ENCODE measurements at regions not wholly inside any gene's neighbourhood (a gene's known extent, or its start where the extent isn't known, plus 50 kb on each side); places are given as distances from the start of the nearest gene placed in this dataset.

GRCh38 chr5:134463176-134463720 is 51.6 kb upstream of the CDKN2AIPNL start:
- H3K4me2 ChIP-seq, result no peak overlapping the region
- TF ChIP-seq, protein P1, sequence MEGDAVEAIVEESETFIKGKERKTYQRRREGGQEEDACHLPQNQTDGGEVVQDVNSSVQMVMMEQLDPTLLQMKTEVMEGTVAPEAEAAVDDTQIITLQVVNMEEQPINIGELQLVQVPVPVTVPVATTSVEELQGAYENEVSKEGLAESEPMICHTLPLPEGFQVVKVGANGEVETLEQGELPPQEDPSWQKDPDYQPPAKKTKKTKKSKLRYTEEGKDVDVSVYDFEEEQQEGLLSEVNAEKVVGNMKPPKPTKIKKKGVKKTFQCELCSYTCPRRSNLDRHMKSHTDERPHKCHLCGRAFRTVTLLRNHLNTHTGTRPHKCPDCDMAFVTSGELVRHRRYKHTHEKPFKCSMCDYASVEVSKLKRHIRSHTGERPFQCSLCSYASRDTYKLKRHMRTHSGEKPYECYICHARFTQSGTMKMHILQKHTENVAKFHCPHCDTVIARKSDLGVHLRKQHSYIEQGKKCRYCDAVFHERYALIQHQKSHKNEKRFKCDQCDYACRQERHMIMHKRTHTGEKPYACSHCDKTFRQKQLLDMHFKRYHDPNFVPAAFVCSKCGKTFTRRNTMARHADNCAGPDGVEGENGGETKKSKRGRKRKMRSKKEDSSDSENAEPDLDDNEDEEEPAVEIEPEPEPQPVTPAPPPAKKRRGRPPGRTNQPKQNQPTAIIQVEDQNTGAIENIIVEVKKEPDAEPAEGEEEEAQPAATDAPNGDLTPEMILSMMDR (IDR thresholded peaks at IDR 0.05; ENCODE audit: poor library complexity), result no peak
- no peak for TF ChIP-seq EZH2 (IDR thresholded peaks at IDR 0.05; ENCODE audit: borderline replicate concordance)
- no peak for TF ChIP-seq EZH2phosphoT487 (IDR thresholded peaks at IDR 0.05; ENCODE audit: low read depth, severe bottlenecking, unreplicated experiment)
- no peaks in the 10 kb centered on the region for H3K36me3 ChIP-seq (replicated peaks; ENCODE audit: insufficient read depth, low read depth)
- H3K9me2 ChIP-seq (replicated peaks; ENCODE audit: insufficient read depth), result no peaks in the 10 kb centered on the region
- no peaks in the 10 kb centered on the region for H3K9me3 ChIP-seq (ENCODE audit: low read depth)
- WGBS (ENCODE audit: low lambda C conversion rate, missing lambda C conversion rate), result 97% methylated on average over 7 of the region's 7 CpGs
- no peak overlapping the region for H3K27ac ChIP-seq
- DNase-seq (ENCODE audit: low spot score), result no peak
- no peak overlapping the region for H2AFZ ChIP-seq
- H3K79me2 ChIP-seq, result no peaks in the 10 kb centered on the region
- H3K27me3 ChIP-seq, result no peaks in the 10 kb centered on the region
- peaks cover 35% of the 10 kb centered on the region for H3K4me1 ChIP-seq (ENCODE audit: insufficient read depth)
- no peaks in the 10 kb centered on the region for H4K20me1 ChIP-seq (ENCODE audit: insufficient read depth, poor library complexity, severe bottlenecking)
- no peak overlapping the region for H3K4me3 ChIP-seq

- Histone ChIP-seq H3K9me3 (ENCODE audit: low read depth) (no peaks in the 10 kb centered on the region), H4K20me1 (ENCODE audit: insufficient read depth, poor library complexity, severe bottlenecking) (no peaks in the 10 kb centered on the region), H3K79me2 (no peaks in the 10 kb centered on the region), H3K4me1 (ENCODE audit: insufficient read depth) (peaks cover 38% of the 10 kb centered on the region), H3K4me3 (no peak overlapping the region), H3K27ac (no peak overlapping the region), H2AFZ (no peak overlapping the region), H3K27me3 (no peaks in the 10 kb centered on the region), H3K36me3 (replicated peaks; ENCODE audit: insufficient read depth, low read depth) (no peaks in the 10 kb centered on the region), H3K4me2 (no peak overlapping the region), H3K9me2 (replicated peaks; ENCODE audit: insufficient read depth) (no peaks in the 10 kb centered on the region)
- TF ChIP-seq EZH2phosphoT487 (IDR thresholded peaks at IDR 0.05; ENCODE audit: low read depth, severe bottlenecking, unreplicated experiment) (no peak), EZH2 (IDR thresholded peaks at IDR 0.05; ENCODE audit: borderline replicate concordance) (no peak)
- TF ChIP-seq, protein P1 (IDR thresholded peaks at IDR 0.05; ENCODE audit: poor library complexity), result no peak
- 76% methylated on average over 6 of the region's 6 CpGs for WGBS (ENCODE audit: low lambda C conversion rate, missing lambda C conversion rate)
- no peak for DNase-seq (ENCODE audit: low spot score)
Measured at GRCh38 chr5:134462761-134463160, 51.1 kb upstream of the CDKN2AIPNL start.

GRCh38 chr5:134462047-134462575 is 50.4 kb upstream of the CDKN2AIPNL start:
- Histone ChIP-seq H3K36me3 (replicated peaks; ENCODE audit: insufficient read depth, low read depth) (no peaks in the 10 kb centered on the region), H3K4me3 (no peak overlapping the region), H3K9me3 (ENCODE audit: low read depth) (no peaks in the 10 kb centered on the region), H3K27me3 (no peaks in the 10 kb centered on the region), H4K20me1 (ENCODE audit: insufficient read depth, poor library complexity, severe bottlenecking) (no peaks in the 10 kb centered on the region), H2AFZ (no peak overlapping the region), H3K9me2 (replicated peaks; ENCODE audit: insufficient read depth) (no peaks in the 10 kb centered on the region), H3K79me2 (no peaks in the 10 kb centered on the region), H3K4me2 (no peak overlapping the region), H3K27ac (no peak overlapping the region), H3K4me1 (ENCODE audit: insufficient read depth) (peaks cover 31% of the 10 kb centered on the region)
- TF ChIP-seq EZH2phosphoT487 (IDR thresholded peaks at IDR 0.05; ENCODE audit: low read depth, severe bottlenecking, unreplicated experiment) (no peak), EZH2 (IDR thresholded peaks at IDR 0.05; ENCODE audit: borderline replicate concordance) (no peak)
- TF ChIP-seq, protein P1 (IDR thresholded peaks at IDR 0.05; ENCODE audit: poor library complexity), result no peak
- 72% methylated on average over 2 of the region's 2 CpGs for WGBS (ENCODE audit: low lambda C conversion rate, missing lambda C conversion rate)
- DNase-seq (ENCODE audit: low spot score), result no peak

All from hepatocyte (in vitro differentiated cells).